ENCODE measurements at regions not wholly inside any gene's neighbourhood (a gene's known extent, or its start where the extent isn't known, plus 50 kb on each side); places are given as distances from the start of the nearest gene placed in this dataset.

DNA sequence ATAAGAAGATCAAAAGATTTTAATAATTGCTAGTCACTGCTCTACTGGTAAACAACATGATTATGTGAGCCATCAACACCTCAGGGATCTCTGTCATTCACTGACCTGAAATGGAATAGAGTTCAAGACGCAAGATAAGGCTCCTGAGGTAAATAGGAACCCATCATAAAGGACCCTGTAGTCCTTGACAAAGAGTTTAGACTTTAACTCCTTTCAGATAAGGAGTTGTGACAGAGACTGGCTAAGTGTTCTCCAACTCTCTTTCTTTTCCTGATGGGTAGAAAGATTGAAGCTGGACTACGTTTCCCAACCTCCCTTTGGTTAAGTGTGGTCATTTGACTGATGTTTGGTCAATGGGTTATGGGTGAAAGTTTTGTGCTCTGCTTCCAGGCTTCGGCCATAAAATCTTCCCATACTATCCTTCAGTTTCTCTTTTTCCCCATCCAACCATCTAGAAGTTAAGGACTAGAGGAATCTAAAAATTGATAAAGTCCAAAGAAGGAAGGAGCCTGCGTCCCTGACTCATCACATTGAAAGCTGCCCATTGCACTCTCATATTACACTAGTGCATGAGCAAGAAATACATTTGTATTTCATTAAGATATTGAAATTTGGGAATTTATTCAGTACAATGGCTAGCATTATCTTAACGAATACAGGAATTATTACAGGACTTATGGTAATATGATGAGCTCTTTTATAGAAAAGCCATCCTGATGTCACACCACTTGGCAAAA lies 293.7 kb upstream of the ACVR2A start:
- peak; percentile 39 for DNase-seq (ENCODE audit: low spot score)

DNA sequence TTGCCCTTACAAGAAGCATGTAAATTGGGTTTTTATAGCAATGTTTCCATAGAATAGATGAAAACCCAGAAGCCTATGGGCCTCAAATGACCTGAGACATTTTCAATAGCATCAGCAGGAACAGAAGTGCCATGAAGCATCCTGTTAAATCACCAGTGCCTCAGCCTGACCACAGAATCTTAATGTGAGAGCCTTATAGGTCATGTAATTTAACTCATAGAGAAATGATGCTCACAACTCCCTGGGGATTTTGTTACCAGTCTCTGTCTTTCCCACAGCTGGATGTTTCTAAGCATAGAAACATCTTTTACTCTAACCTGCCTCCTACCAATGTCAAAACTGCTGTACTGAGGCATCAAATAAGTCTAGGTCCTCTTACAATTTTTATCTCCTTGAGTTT lies 295.8 kb upstream of the ACVR2A start:
- DNase-seq (ENCODE audit: low spot score), result no peak

DNA sequence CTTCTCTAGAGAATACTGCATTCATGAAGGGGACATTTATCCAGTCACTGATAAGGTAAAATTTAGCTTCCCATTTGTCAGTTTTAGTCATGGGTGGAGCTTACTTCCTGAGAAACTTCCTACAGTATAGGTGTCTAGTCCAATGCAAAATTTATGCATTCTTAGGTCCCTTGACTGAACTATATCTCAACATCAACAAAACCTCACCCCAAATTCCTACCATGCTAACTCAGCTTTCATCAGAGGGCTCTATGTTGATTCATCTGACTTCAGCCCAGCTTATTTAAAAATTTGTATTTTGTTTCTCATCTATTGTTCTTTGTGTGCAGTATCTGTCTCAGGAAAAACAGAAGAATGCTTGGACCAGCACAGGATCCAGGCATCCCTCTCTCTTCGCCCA lies 296.4 kb upstream of the ACVR2A start:
- no peak for DNase-seq (ENCODE audit: low spot score)

DNA sequence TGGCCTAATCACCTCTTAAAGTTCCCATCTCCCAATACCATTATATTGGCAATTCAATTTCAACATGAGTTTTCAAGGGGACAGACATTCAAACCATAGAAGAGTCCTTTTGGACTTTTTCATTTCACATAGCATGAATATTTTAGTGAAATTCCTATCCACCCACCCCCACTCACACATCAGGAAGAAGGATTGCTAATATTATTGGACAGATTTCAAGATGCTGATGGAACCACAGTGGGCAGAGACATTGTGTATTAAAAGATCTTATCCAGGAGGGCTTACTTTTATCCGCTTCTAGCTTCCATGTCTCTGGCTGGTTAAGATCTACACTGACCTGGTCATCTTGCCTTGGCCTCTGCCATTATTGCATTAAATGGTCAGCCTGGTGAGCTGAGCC lies 297.4 kb upstream of the ACVR2A start:
- peak; percentile 57 for DNase-seq (ENCODE audit: low spot score)

DNA sequence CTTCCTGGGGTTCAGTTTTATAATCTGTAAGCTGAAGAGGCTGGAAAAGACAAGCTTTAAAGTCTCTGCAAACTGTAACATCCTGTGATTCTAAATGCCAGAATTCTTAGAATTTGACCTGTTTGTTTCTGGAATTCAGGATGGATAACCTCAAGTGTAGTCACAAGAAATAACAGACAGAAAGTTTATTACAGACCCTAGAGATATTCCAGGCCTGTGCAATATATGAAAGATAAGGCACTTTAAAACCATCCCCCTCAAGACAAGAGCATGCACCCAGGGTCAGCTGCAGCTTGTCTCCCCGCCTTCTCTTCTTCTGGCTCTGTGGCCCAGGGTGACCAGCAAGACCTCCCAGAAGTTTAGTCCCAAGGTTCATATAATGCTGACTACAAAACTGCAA lies 298.7 kb upstream of the ACVR2A start:
- no peak for DNase-seq (ENCODE audit: low spot score)

DNA sequence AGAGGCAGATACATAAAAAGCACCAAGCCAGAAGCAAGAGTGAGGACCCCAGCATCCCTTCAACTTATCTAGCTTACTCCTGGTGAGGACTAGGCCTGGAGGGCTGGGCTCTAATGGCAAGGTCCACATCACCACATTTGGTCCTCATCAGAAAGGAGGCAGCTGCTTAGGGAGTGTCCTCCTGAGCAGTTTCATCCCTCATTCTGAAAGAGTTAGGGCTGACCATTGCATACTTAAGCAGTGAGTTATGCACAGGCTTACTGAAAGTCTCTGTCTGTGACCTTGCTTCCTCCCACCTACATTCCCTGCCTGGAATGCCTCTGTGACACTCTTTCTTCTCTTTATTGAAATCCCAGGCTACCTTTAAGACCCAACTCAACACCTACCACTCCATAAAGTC lies 301.8 kb upstream of the ACVR2A start:
- peak; percentile 73 for DNase-seq (ENCODE audit: low spot score)

DNA sequence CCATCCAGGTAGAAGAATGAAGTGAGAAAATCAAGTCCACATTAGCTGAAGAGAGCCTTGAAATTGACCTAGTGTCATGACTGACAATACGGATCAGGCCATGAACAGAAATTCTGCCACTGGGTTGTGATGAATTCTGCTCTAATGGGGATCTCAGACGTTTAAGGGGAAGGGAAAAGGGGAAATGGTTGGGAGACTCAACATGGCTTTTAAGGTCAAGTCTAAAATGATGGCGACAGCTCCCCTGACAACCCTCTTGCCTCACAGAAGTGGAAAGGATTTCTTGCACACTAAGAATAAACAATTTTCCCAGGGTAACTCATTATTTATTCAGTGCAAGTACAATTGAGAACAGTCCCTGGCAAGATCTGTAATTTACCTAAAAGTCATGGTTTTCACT lies 302.5 kb upstream of the ACVR2A start:
- DNase-seq (ENCODE audit: low spot score), result no peak

DNA sequence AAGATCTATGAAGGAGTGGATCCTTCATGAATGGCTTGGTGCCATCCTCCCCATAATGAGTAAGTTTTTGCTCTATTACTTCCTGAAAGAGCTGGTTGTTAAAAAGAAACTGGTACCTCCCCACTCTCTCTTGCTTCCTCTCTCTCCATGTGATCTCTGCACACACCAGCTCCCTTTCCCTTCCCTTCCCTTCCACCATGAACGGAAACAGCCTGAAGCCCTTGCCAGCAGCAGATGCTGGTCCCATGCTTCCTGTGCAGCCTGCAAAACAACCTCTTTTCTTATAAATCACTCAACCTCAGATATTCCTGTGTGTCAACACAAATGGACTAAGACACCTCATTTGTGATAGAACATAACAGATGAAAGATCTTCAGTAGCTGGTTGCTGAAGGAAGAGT lies 303.5 kb upstream of the ACVR2A start:
- no peak for DNase-seq (ENCODE audit: low spot score)

DNA sequence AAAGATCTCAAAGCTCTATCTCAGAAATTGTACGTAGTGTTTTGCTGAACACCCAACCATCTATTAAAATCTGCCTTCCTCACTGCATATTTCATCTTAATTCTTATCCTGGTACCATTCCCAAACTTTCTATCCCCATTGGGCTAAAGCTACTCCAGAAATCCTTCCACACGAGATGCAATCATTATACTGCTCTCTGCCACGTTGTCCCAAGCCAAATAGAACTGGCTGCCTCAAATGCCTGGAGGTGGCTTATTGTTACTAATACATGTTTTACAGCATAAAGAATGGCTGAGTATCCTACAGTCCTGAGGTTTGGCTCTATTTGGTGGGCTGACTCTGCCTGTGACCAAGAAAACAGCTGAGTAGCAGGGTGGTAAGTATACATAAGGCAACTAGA lies 306.0 kb upstream of the ACVR2A start:
- DNase-seq (ENCODE audit: low spot score), result no peak

DNA sequence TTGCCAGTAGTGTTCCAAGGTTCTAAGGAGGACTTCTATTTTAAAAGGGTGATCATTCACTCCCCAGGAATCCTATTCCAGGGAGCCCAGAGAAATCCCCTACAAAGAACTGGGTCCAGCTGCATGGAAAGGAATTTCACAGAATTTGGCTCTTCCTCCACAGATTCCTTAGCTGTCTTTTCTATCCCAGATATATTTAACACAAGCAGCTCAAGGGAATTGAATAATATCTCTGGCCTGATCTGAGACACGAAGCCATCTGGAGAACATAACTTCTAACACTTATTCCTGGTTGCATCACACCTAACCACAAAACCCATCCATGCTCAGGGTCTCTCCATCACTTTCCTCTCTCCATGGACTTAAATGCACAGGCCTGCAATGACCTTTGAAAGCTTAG lies 306.7 kb upstream of the ACVR2A start:
- DNase-seq (ENCODE audit: low spot score), result peak; percentile 80

DNA sequence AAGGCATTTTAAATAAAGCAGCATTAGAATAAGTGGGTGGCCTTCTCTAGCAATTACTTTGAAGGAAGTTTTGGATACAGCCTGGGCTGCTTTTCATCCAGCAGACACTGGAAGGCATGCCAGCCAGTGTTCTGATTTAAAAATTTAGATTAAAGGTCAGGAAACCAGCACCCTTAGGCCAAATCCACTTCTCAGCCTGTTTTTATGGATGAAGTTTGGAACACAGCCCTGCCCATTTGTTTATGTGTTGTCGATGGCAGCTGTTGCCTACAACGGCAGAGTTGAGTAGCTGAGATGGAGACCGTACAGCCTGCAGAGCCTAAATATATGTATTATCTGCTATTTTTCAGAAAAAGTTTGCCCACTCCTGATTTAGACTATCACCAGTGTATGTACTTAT lies 313.6 kb upstream of the ACVR2A start:
- DNase-seq (ENCODE audit: low spot score), result no peak

DNA sequence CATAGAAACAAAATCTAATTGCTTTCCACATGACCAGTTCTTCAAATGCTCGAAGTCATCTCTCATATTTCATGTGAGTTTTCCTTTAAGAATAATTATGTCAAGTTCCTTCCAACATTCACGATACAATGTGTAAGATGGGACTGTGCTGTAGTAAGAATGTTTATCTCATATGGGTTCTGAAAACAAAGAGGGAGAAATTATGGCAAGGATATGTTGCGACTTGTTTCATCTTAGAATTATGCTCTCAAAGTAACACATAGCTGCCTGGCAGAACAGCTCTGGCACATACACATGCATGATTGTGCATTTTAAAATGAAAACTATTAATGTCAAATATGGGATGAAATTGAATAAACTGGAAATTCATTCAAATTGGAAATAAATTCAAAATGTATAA lies 314.8 kb upstream of the ACVR2A start:
- no peak for DNase-seq (ENCODE audit: low spot score)

DNA sequence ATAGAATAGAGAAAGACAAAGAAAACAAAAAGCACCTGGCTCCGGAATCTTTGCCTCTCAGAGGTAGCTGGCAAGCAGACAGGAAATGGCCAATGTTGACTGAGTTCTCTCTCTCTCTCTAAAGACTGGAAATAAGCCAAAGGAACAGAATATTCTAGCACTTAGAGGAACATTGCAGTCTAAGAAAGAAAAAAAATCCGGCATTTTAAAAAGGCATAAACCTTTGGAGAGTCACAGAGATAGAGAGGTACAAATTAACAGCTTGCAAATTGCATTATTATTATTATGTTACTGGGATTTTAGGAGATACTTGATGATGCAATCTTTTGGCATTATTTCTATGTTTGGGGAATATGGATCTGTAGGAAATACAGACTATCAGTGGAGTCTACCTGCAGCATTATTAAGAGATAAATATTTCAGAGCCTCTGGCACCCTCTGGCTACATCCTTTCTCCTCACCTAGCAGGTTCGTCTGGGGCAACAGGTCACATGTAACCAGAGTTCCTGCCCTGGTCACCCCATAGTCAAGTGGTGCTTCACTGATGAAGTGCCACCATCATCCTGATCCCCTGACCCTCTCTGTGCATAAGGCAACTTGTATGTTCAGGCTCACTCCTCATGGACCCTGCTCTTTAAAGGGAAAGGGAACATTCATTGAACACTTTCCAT lies 318.9 kb upstream of the ACVR2A start:
- no peak for DNase-seq (ENCODE audit: low spot score)

DNA sequence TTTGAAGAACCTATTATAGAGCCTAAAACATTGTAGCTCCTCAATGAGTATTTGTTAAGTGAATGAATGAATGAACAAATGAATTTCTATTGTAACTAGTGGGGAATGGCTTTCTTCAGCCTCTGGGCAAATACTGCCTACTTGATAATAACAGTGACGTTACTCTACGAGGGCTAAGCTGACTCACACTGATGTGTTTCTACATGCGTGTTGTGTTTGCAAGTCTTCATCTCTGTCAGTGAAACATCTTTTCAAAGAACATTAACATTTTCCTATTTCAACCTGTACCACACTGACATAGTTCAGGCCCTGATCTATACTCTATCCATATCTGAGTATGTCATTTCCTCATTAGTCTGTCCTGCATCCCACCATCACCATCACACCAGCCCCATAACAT lies 319.9 kb upstream of the ACVR2A start:
- DNase-seq (ENCODE audit: low spot score), result no peak

DNA sequence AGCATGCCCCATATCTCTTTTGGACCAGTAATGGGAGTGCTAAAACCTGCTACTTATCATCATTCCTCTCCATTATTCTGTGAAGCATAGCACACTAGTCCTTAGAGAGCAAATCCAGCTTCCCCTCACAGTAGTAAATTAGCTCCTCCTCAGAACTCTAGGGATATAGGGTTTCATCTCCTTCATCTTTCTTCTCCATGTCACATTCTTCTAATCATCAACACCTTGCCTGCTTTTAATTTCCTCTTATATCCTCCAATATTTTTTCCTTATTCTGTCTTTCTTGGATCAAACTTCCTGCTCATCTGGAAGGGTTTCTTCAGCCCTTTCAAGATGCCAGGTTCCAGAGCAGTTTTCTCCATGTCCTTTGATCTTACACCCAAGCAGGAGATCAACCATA lies 321.4 kb upstream of the ACVR2A start:
- no peak for DNase-seq (ENCODE audit: low spot score)

DNA sequence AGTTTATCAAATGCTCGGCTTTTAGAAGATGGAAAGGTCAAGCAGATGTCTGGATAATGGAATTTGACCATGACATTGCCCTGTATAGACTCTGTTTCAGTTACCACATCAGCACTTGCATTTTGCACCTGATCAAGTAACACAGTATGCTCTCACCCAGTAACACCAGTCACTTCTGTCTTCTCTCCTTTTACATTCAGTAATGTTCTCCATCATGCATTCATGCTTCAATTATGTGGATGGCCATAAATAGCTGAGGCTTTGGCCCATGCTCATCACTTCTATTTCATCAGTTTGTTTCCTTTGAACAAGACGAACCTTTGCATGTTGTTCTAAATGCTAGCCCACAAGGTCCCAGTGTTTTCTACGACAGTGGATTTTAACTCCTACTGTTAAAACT lies 322.9 kb upstream of the ACVR2A start:
- DNase-seq (ENCODE audit: low spot score), result no peak

DNA sequence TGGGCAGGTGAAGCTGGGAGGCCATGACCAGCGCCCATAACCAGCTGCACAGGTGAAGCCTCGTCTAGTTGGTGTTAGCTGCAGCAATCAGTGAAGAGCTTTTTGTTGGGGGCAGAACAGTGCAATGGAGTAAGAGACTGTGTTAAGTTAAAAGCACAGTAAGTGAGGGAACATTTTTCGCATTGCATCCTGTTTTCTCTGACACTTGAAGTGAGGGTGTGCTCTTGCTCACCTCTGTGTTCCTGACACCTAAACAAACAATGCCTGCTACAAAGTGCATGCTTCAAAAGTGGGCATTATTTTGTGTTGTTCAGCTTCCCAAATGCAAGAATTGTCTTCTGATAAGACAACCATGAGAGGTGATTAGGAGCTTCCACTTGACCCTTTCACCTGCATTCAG lies 324.0 kb upstream of the ACVR2A start:
- DNase-seq (ENCODE audit: low spot score), result no peak

DNA sequence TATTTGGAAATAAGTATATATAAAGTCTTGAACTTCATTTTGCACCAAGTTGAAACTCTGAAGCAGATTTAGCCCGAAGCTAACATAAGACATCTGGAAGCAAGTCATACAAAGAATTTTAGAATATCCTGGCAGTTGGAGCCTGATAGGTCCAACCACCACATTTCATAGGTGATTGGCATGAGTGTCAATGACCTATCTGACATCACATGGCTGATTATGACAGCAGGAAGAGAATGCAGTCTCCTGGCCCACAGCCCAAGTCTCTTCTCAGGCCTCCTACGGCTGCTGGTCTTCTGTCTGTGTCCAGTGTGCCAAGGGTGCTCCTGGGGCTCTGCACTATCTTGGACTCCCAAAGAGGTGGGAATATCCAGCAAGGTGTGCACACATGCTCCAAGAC lies 325.7 kb upstream of the ACVR2A start:
- DNase-seq (ENCODE audit: low spot score), result no peak

DNA sequence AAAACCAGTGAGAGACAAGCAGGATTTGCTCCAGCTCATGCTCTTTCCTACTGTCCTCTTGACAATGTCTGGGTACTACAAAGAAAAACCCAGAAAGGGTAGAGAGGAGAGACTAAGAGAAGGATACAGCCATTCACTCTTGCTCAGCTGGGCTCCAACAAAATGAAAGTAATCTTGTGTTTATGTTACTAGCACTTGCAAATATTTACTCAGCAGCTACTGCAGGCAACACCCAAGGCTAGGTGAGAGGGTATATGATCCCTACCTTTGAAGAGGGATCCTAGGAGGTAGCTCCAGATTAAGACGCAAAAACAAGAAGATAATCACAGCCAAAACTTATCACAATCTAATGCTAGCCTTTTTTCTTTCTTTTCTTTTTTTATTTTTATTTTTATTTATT lies 329.6 kb upstream of the ACVR2A start:
- DNase-seq (ENCODE audit: low spot score), result no peak

DNA sequence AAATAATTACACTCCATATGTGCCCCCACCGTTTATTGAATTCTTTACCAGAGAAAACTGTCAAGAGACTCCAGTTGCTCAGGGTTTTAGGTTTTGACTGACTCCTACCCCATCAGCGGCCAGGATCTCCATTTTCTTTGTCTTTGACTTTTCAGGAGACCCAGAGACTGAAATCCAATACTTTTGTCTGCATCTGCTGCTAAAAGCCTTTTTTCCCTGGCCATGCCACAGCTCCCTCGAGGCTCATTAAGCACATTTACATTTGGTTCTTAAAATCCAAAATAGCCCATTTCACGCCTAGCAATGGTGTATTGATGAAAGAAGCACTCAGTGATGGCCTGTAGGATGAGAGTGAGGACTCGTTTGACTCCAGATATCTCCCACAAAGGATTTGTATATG lies 332.6 kb upstream of the ACVR2A start:
- DNase-seq (ENCODE audit: low spot score), result no peak

DNA sequence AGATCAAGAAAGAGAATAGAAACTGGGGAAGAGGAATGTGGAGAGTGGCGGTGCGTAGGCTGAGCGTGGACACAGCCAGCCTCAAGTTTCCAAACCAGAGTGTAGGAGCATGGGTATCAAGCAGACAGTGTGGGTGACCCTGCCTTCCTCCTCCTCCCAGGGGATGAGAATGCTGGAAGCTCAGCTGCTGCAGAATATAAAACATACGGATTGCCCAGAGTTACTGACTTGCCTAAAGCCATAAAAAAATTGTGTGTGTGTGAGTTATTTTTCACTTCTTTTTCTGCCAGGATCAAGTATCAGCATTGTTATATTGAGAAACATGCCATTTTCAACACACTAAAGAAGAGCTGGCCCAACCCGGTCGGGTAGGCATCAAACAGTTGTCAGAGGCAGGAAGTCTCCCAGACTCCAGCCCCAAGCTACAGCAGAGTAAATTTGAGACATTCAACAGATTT lies 333.3 kb upstream of the ACVR2A start:
- peak; percentile 81 for DNase-seq (ENCODE audit: low spot score)

DNA sequence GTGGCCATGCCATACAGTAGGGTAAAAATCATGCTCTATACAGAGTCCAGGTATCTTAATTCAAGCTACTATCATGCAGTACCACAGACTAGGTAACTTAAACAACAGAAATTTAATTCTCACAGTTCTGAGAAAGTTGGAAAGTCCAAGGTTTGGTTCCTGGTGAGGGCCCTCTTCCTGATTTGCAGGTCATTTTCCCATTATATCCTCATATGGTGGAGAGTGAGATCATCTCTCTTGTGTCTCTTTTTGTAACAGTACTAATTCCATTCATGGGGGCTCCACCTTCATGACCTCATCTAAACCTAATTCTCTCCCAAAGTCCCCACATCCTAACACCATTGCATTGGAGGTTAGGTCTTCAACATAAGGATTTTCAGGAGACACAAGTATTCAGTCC lies 335.0 kb upstream of the ACVR2A start:
- no peak for DNase-seq (ENCODE audit: low spot score)

DNA sequence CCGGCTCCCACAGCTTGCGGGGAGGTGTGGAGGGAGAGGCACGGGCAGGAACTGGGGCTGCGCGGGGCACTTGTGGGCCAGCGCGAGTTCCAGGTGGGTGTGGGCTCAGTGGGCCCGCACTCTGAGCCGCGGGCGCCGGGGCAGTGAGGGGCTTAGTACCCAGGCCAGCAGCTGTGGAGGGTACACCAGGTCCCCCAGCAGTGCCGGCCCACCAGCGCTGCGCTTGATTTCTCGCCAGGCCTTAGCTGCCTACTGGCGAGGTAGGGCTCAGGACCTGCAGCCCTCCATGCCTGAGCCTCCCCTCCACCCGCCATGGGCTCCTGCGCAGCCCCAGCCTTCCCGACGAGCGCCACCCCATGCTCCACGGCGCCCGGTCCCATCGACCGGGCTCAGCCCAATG lies 337.9 kb upstream of the ACVR2A start:
- no peak for DNase-seq (ENCODE audit: low spot score)

DNA sequence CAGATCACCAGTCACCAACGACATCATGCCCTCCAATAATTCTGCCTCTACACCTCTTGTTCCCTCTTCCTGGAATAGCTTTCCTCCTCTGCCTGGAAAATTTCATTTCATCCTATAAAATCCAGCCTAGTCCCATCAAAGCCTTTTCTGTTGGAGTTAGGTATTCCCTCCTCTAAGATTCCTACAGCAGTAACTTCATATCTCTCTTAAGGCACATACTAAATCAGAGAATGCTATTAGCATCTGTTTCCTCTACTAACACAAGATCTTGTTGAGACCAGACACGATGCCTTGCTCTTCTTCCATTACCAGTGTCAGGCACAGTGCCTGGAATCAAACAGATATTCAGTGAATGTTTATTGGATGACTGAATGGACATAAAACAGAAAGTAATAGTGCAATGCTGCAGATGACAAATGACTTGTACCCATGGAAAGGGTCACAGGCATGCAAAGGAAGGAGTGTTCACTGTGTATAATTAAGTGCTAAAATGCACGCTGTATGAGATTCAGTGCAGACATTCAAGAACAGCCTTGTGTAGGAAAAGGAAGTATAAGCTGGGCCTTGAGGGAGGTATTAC lies 342.0 kb upstream of the ACVR2A start:
- no peak for DNase-seq (ENCODE audit: low spot score)

Data from GM03348 (cell line).